Activated CD4-positive, alpha-beta T cell treated with anti-CD3 and anti-CD28 coated beads, Interleukin-2, amount 50 U/mL, for 48 hours (primary cell): ENCODE measurements at regions not wholly inside any gene's neighbourhood (a gene's known extent, or its start where the extent isn't known, plus 50 kb on each side); places are given as distances from the start of the nearest gene placed in this dataset.

Experiments used
- DNase-seq, 2 experiments: peaks; one replicate each; pipeline ENCODE4 v3.0.0-alpha.2; 2020

GRCh38 chr2:180734382-180734781, 246.0 kb upstream of the UBE2E3 start:
- DNase-seq = no peak

GRCh38 chr2:180733330-180733729, 247.1 kb upstream of the UBE2E3 start:
- no peak for DNase-seq

- no peak for DNase-seq
Measured at GRCh38 chr2:180732337-180732736, 248.1 kb upstream of the UBE2E3 start.

GRCh38 chr2:180730976-180731375, 249.4 kb upstream of the UBE2E3 start:
- DNase-seq = no peak

- DNase-seq = no peak
Measured at GRCh38 chr2:180728928-180729559, 251.4 kb upstream of the UBE2E3 start.

GRCh38 chr2:180723712-180724111, 256.7 kb upstream of the UBE2E3 start:
- DNase-seq = no peak

GRCh38 chr2:180722551-180723239, 257.7 kb upstream of the UBE2E3 start:
- DNase-seq = no peak

GRCh38 chr2:180720829-180721228, 259.6 kb upstream of the UBE2E3 start:
- no peak for DNase-seq

- DNase-seq = no peak
Measured at GRCh38 chr2:180717588-180717987, 262.8 kb upstream of the UBE2E3 start.

- no peak for DNase-seq
Measured at GRCh38 chr2:180716186-180717180, 263.9 kb upstream of the UBE2E3 start.

- DNase-seq = no peak
Measured at GRCh38 chr2:180715044-180715443, 265.4 kb upstream of the UBE2E3 start.

- DNase-seq = no peak
Measured at GRCh38 chr2:180709392-180710145, 270.8 kb upstream of the UBE2E3 start.

- no peak for DNase-seq
Measured at GRCh38 chr2:180707884-180708205, 272.6 kb upstream of the UBE2E3 start.

GRCh38 chr2:180707175-180707883, 273.1 kb upstream of the UBE2E3 start:
- DNase-seq = no peak

- DNase-seq = no peak
Measured at GRCh38 chr2:180706694-180707093, 273.7 kb upstream of the UBE2E3 start.

- DNase-seq = no peak
Measured at GRCh38 chr2:180705551-180705950, 274.9 kb upstream of the UBE2E3 start.

GRCh38 chr2:180705122-180705521, 275.3 kb upstream of the UBE2E3 start:
- DNase-seq = no peak

GRCh38 chr2:180699657-180700361, 280.6 kb upstream of the UBE2E3 start:
- no peak for DNase-seq

- DNase-seq = no peak
Measured at GRCh38 chr2:180698668-180699067, 281.7 kb upstream of the UBE2E3 start.

GRCh38 chr2:180695586-180696401, 284.6 kb upstream of the UBE2E3 start:
- no peak for DNase-seq
